Keratinocyte (primary cell): ENCODE measurements at regions not wholly inside any gene's neighbourhood (a gene's known extent, or its start where the extent isn't known, plus 50 kb on each side); places are given as distances from the start of the nearest gene placed in this dataset.

Experiments used
- DNase-seq: peaks from one replicate; pipeline ENCODE4 v3.0.0-alpha.2; 2011; ENCODE audit warnings: low read depth, missing footprints, low spot score
- FAIRE-seq: peaks from 2 replicates; lab custom pipeline; 2011; peaks lifted over from hg19 to GRCh38; lab: Jason Lieb, UNC
- H2AFZ ChIP-seq: 2 replicates; pipeline ENCODE4 v1.6.0; 2012; ENCODE audit warnings: low read length, control low read depth, inconsistent platforms; ENCODE audit not compliant: control insufficient read depth
- H3K27ac ChIP-seq: 2 replicates; pipeline ENCODE4 v1.5.1; 2011; ENCODE audit warnings: low read length; ENCODE audit not compliant: control insufficient read depth, insufficient read depth
- H3K27me3 ChIP-seq: 3 replicates; pipeline ENCODE4 v1.6.0; 2011; ENCODE audit warnings: low read length; ENCODE audit not compliant: control insufficient read depth, insufficient read depth; ENCODE audit errors: extremely low read depth
- H3K36me3 ChIP-seq, 2 experiments: 2 replicates in 1 of 2; 3 replicates in 1 of 2; pipeline ENCODE4 v1.5.1; 2011; ENCODE audit warnings: low read length in 2 of 2, mild to moderate bottlenecking in 1 of 2; ENCODE audit not compliant: control insufficient read depth in 2 of 2, insufficient read depth in 2 of 2; ENCODE audit errors: extremely low read depth in 1 of 2
- H3K4me1 ChIP-seq: 3 replicates; pipeline ENCODE4 v1.5.1; 2011; ENCODE audit warnings: low read length; ENCODE audit not compliant: control insufficient read depth, insufficient read depth; ENCODE audit errors: extremely low read depth
- H3K4me2 ChIP-seq: 3 replicates; pipeline ENCODE4 v1.6.0; 2011; ENCODE audit warnings: low read depth, low read length; ENCODE audit not compliant: control insufficient read depth, insufficient read depth; ENCODE audit errors: extremely low read depth
- H3K4me3 ChIP-seq, 3 experiments: fragments of 200-600 bp in 1 of 3; sonication (generic) in 1 of 3; 2 replicates in 2 of 3; 3 replicates in 1 of 3; pipeline ENCODE4 v1.5.1; 2011 to 2016; ENCODE audit warnings: low read length in 3 of 3, mild to moderate bottlenecking in 3 of 3, control low read depth in 2 of 3, inconsistent platforms in 1 of 3, low read depth in 1 of 3, mixed read lengths in 1 of 3, mixed run types in 1 of 3, moderate library complexity in 1 of 3; ENCODE audit not compliant: control insufficient read depth in 2 of 3, insufficient read depth in 2 of 3; ENCODE audit errors: extremely low read depth in 1 of 3
- H3K79me2 ChIP-seq: 2 replicates; pipeline ENCODE4 v1.6.0; 2012; ENCODE audit warnings: low read length; ENCODE audit not compliant: control insufficient read depth, insufficient read depth
- H3K9ac ChIP-seq: 3 replicates; pipeline ENCODE4 v1.6.0; 2011; ENCODE audit warnings: low read length; ENCODE audit not compliant: control insufficient read depth, insufficient read depth; ENCODE audit errors: extremely low read depth
- H3K9me1 ChIP-seq: 3 replicates; pipeline ENCODE4 v1.6.0; 2011; ENCODE audit warnings: low read length; ENCODE audit not compliant: control insufficient read depth, insufficient read depth; ENCODE audit errors: extremely low read depth
- H3K9me3 ChIP-seq: 2 replicates; pipeline ENCODE4 v1.5.1; 2012; ENCODE audit warnings: low read depth, low read length; ENCODE audit not compliant: control insufficient read depth
- H4K20me1 ChIP-seq: 3 replicates; pipeline ENCODE4 v1.6.0; 2011; ENCODE audit warnings: low read length; ENCODE audit not compliant: control insufficient read depth, insufficient read depth; ENCODE audit errors: extremely low read depth
- CTCF ChIP-seq, 3 experiments: IDR thresholded peaks in 1 of 3; conservative IDR thresholded peaks in 1 of 3; optimal IDR thresholded peaks in 1 of 3; 2 replicates in 2 of 3; 3 replicates in 1 of 3; pipeline versions ENCODE3 to v1.5.1; 2011; ENCODE audit warnings: low read length in 3 of 3, mild to moderate bottlenecking in 3 of 3, moderate library complexity in 2 of 3, control low read depth in 1 of 3, inconsistent platforms in 1 of 3; ENCODE audit not compliant: insufficient read depth in 2 of 3; ENCODE audit errors: extremely low read depth in 1 of 3
- EZH2 ChIP-seq: IDR thresholded peaks from one replicate; pipeline ENCODE4 v1.6.1; 2012; ENCODE audit warnings: inconsistent platforms, mild to moderate bottlenecking, low read length, moderate library complexity
- dilution Hi-C: fragments of 300-500 bp; cut with MboI; formaldehyde crosslinking; loops from one replicate; pipeline ENCODE4 v1.7.0; 2020; ENCODE audit warnings: low sequenced_read_pairs; ENCODE audit not compliant: extremely low pct_ligation_motif_present

- H4K20me1 ChIP-seq: no peaks in the 10 kb centered on the region
- peaks cover 3% of the 10 kb centered on the region for H3K9me3 ChIP-seq
- H3K9me1 ChIP-seq: no peaks in the 10 kb centered on the region
- no peaks in the 10 kb centered on the region for H3K36me3 ChIP-seq
- H2AFZ ChIP-seq: no peak overlapping the region
- no peak overlapping the region for H3K4me2 ChIP-seq
- TF ChIP-seq EZH2 (no peak), CTCF (optimal IDR thresholded peaks at IDR 0.05 in 1 of 3, IDR thresholded peaks at IDR 0.05 in 1 of 3, conservative IDR thresholded peaks at IDR 0.05 in 1 of 3; ENCODE audit: extremely low read depth in 1 of 3, insufficient read depth in 2 of 3, low read length in 3 of 3) (no peak)
- DNase-seq (no peak), FAIRE-seq (no peak)
- no peak overlapping the region for H3K27ac ChIP-seq
- no peak overlapping the region for H3K9ac ChIP-seq
- H3K4me3 ChIP-seq: no peak overlapping the region
- H3K79me2 ChIP-seq: no peaks in the 10 kb centered on the region
- dilution Hi-C loops: no loop called here
- H3K4me1 ChIP-seq: no peaks in the 10 kb centered on the region
- H3K27me3 ChIP-seq: no peaks in the 10 kb centered on the region
These were observed 114.4 kb upstream of the ADARB2 start for GRCh38 chr10:1851762-1852161.

- DNase-seq (no peak), FAIRE-seq (no peak)
- Histone ChIP-seq H3K9me3 (peaks cover 3% of the 10 kb centered on the region), H3K9ac (no peak overlapping the region), H3K36me3 (no peaks in the 10 kb centered on the region), H3K4me1 (no peaks in the 10 kb centered on the region), H3K27ac (no peak overlapping the region), H3K4me2 (no peak overlapping the region), H3K27me3 (no peaks in the 10 kb centered on the region), H3K79me2 (no peaks in the 10 kb centered on the region), H3K4me3 (no peak overlapping the region), H2AFZ (no peak overlapping the region), H4K20me1 (no peaks in the 10 kb centered on the region), H3K9me1 (no peaks in the 10 kb centered on the region)
- TF ChIP-seq CTCF (optimal IDR thresholded peaks at IDR 0.05 in 1 of 3, IDR thresholded peaks at IDR 0.05 in 1 of 3, conservative IDR thresholded peaks at IDR 0.05 in 1 of 3; ENCODE audit: extremely low read depth in 1 of 3, insufficient read depth in 2 of 3, low read length in 3 of 3) (no peak), EZH2 (no peak)
- dilution Hi-C loops: no loop called here
These were observed 113.7 kb upstream of the ADARB2 start for GRCh38 chr10:1850971-1851527.
